DMS153 (cell line): ENCODE measurements at regions not wholly inside any gene's neighbourhood (a gene's known extent, or its start where the extent isn't known, plus 50 kb on each side); places are given as distances from the start of the nearest gene placed in this dataset.
"Not testable (repeated sequence)": the region's sequence is repeated elsewhere in the genome, so short reads cannot be mapped to it uniquely, and the experiment has no call there.

ENCODE experiments used
- DNase-seq: peaks from one replicate; lab custom pipeline; 2025; lab: John Stamatoyannopoulos, UW

DNA sequence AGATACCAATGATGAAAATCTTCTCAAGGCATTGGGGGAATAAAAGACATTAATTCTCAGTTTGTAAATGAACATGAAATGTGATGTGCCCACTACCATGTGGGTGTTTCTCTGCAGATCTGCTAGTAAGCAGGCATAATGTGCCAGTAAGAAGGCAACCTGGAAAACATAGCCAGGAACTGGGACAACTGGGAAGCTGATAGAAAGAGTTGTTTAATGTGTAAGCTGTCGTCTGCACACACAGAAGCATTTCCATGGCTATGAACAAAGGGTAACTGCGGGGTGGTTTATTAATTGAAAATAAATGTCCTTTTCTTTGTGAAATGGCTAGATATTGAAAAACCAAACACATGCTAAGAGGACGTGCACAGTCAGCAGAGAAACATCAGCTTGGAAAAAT, 52.0 kb downstream of the ZC3H11B start:
- no peak for DNase-seq

DNA sequence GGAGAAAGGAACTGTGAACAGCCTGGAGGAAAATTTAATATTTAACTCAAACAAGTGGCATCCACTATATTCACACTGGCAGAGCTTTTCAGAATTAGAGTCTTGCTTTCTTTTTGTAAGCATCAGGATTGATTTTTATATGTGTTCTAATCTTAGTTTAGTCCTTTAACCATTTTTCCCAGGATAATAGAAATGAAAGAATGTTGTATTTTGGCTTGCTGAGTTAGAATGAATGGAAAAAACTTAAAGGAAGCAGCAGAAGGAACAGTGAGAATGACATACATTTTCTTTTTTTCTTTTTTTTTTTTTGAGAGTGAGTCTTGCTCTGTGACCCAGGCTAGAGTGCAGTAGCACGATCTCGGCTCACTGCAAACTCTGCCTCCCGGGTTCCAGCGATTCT, 53.0 kb downstream of the ZC3H11B start:
- DNase-seq = no peak

DNA sequence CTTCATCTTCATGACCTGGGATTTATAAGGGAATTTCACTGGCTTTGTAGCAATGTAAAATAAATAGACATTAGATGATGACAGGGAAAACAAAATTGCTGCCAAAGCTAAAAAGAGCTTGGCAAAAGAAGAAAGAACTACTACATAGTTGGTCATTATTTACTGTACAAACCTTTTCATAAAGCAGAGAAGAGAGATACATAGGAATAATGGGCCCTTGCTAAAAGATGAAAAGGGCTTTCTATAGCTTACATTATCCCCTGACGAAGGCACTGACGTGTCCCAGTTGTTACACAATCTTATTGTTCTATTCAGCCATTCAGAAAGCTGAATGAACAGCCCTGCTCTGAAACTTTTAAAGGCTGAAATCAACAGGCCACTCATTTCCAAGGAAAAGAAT, 57.1 kb downstream of the ZC3H11B start:
- DNase-seq = no peak

DNA sequence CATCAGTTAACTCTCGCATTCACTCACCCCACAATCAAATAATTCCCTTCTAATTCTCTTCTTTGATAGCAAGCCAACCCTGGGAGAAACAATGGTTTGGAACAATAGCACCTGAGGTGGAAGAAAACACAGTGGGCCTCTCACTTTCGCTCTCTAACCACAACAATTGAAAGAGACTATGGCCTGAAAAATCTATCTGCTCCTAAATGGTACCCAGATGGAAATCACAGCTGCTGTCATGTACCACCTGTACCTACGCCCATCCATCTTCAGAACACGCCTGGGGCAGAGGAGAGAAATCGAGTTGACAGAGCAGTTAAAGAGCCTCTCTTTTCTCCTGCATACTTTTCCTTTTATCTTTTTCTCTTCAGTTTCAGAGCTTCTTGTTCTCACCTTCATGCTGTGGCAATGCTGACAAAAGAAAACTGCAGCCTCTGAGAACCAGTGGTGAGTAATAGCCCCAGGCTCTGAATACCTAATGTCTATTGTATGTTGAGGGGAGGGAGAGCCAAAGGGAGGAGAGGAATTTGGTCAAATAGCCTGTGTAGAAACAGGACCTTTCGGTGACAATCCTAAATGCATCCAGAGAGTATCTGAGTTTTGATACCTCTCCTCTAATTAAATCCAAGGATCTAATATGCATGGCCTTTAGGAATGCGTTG, 57.7 kb downstream of the ZC3H11B start:
- no peak for DNase-seq

GRCh38 chr1:219553934-219554502, 58.9 kb downstream of the ZC3H11B start:
- no peak for DNase-seq

DNA sequence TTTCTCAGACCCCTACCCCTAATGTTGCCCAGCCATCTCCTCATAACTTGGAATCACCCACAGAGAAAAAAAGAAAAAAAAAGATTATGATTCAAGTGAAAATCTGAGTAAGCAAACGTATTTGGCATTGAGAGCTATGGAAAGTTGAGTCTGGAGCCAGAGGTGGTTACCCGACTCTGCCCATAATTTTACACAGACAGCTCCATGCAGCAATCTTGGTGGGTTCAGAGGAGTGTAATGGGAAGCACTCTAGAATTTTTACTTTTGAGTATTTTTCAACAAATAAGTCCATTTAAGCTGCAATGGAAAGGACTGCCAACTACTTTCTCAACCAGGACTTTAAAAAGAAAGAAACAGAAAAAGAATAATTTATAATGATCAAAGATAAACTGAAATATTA, 62.7 kb downstream of the ZC3H11B start:
- DNase-seq = no peak

DNA sequence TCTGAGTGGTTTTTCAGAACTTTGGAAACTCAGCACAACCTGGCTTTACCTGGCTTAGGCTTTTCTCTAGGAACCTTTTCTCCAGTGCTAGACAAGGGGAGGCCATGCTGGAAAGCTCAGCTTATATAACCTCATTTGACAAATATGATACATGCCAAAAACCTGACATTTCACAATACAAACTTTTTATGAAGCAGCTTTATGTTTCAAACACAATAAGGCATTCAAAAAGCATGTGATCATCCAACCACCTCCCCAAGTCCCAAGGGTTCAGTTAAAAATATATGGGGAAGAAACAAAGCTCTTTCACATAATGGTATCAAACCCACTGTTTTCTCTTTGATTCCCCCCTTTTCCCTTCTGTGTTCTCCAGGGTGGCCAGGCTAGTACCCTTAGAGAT, 63.7 kb downstream of the ZC3H11B start:
- DNase-seq = no peak

GRCh38 chr1:219548386-219548785, 64.5 kb downstream of the ZC3H11B start:
- DNase-seq = no peak

DNA sequence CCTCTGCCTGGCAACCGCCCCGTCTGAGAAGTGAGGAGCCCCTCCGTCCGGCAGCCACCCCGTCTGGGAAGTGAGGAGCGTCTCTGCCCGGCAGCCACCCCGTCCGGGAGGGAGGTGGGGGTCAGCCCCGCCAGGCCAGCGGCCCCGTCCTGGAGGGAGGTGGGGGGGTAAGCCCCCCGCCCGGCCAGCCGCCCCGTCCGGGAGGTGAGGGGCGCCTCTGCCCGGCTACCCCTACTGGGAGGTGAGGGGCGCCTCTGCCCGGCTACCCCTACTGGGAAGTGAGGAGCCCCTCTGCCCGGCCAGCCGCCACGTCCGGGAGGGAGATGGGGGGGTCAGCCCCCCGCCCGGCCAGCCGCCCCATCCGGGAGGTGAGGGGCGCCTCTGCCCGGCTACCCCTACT, 67.1 kb downstream of the ZC3H11B start:
- not testable (repeated sequence) for DNase-seq

DNA sequence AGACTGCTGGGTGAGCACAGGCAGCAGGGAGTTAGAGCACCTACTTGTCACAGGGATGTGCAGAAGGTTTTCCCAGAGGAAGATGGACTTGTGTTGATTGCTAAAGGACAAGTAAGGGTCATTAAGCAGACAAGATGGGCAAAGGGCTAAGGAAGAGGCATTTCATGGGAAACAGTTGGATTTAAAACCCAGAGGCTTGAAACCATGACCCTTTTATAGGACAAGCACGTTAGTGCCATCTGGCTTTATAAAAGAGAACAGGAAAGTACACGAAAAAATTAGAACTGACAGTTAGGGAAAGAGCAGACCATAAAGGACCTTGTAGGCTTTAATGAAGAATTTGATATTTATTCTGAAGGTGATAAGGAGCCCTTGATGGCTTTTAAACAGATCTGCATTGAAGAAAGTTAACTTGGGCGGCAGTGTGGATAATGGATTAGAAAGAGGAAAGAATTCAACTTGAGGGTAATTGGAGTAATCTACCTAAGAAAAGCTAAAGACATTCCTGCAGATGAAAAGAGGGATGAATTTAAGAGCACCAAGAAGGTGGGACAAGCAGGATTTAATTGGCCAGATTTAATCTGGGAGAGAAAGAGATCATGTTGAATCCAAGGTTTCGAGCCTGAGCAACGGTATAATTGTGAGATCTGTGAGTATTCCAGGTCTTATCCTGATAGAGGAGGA, 68.6 kb downstream of the ZC3H11B start:
- DNase-seq = no peak

DNA sequence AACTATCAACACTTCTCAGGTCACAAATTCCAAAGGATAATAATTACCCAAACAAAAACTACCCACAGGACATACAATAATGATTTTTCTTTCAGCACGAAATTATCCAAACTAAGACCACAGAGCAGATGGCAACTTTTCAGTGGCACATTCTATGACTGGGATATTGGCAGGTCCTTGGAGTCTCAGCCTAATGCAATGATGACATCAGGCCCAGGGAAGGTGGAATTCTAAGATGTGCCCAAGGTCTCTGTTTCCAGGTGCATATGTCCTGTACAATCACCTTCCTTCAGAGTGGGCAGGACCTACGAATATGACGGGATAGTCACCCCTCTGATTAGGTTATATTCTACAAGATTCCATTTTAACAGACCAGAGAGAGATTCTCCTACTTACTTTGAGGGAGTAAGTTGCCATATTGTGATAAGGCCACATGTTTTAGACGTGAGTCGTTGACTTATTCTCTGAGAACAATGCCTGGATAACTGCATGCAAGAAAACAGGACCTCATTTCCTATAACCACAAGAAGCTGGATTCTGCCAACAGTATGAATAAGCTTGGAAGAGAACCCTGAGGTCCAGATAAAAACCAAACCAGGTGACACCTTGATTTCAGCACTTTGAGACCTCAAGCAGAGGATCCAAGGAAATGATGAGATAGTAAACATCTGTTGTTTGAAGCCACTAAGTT, 69.9 kb downstream of the ZC3H11B start:
- DNase-seq = no peak

- DNase-seq = no peak
Measured at GRCh38 chr1:219541946-219542345, 71.0 kb downstream of the ZC3H11B start.

- no peak for DNase-seq
Measured at GRCh38 chr1:219539645-219540254, 73.2 kb downstream of the ZC3H11B start.

DNA sequence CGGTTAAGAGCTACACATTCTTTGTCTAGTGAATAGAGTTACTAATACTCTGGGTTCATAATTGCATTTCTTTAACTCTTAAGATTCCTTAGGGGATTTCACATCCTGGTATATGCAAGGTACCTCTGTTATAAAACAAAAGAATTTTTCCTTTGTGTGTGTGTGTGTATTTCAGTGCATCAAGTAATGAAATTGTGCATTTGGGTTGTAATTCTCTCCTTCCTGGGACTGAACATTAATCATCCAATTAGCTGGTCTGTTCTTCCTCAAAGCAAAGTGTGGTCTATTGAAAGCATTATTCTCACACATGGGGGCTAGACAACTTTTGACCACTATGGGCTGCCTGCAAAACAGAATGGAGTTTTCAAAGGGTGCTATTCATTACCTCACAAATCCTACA, 74.0 kb downstream of the ZC3H11B start:
- no peak for DNase-seq

- no peak for DNase-seq
Measured at GRCh38 chr1:219537223-219537631, 75.7 kb downstream of the ZC3H11B start.

GRCh38 chr1:219536038-219536437, 76.9 kb downstream of the ZC3H11B start:
- no peak for DNase-seq

DNA sequence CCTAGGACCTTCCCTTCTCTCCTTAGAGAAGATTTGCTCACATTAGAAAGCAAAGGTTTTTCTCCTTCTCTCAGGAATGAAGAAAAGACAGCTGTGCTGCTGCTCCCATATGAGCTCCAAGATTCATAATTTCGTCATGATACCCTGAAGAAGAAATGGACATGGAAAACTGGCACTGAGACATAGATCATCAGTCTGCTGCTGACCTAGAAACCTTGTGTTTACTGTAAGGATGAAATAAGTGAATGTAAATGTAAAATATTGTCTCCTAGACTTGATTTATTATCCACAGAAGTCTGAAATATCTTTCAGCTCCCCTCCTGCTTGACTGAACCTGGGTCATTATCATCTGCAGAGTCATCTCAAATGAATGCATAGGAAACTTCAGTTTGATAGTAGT, 77.9 kb downstream of the ZC3H11B start:
- no peak for DNase-seq

GRCh38 chr1:219533280-219533679, 79.6 kb downstream of the ZC3H11B start:
- DNase-seq = no peak

- DNase-seq = no peak
Measured at GRCh38 chr1:219529116-219529515, 83.8 kb downstream of the ZC3H11B start.

GRCh38 chr1:219528633-219529032, 84.3 kb downstream of the ZC3H11B start:
- no peak for DNase-seq

DNA sequence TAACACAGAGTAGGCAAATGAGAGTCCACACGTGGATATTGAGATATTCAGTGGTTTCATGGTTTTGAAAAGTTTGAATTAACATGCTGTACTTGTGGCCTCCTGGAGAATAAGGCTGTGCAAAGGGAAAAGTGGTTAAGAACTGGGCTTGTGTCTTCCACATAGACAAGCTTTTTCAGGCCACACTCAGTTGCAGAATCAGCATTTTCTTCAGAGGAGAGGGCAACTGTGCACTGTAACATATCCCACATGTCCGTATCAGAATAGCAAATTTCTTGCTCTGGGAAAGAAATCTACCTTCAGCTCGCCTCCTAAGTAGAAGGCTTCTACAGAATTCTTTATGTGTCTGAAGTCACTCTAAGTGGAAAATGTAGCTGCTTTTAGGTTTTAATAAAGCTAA, 84.9 kb downstream of the ZC3H11B start:
- DNase-seq = no peak

GRCh38 chr1:219526074-219526473, 86.8 kb downstream of the ZC3H11B start:
- no peak for DNase-seq

DNA sequence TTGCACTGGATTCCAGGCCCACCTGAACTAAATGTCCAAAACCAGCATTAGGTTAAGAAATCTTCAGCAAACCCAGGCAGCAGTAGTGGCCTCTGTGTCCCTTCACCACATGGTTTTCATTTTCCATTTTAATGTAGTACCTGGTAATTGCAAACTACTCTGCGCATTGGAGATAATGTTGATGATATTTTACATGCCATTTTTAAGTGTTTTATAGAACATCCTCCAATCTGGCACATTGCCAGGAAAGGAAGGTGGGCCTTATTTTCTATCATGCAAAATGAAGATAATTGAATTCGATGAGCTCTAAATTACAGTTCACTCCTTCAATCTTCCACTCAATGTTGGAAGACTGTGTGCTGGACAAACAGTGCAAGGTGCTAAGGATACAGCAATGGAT, 89.5 kb downstream of the ZC3H11B start:
- DNase-seq = no peak
